Pons (tissue), 1 donor: ENCODE measurements at regions not wholly inside any gene's neighbourhood (a gene's known extent, or its start where the extent isn't known, plus 50 kb on each side); places are given as distances from the start of the nearest gene placed in this dataset.
"Not testable (repeated sequence)": the region's sequence is repeated elsewhere in the genome, so short reads cannot be mapped to it uniquely, and the experiment has no call there.

Experiments
- DNase-seq: peaks from one replicate; pipeline ENCODE4 v3.0.0-alpha.2; 2016; ENCODE audit warnings: low spot score

DNA sequence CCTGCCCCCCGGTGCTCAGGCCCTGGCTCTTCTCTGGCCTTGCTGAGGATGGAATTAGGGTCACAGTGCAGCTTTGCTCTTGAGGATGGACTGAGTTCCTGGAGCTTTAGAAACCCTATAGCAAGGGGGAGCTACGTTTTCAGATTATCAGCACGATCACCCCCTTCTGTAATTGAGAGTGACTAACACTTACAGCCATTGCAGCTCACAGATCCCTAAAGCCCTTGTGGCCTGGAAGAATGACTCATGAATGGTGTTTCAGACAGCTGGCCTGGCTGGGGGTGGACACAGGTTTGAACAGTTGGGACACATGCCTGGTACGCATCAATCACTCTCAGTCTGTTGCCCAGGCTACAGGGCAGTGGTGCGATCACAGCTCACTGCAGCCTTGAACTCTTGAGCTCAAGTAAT, 79.7 kb upstream of the IGFBP5 start:
- DNase-seq: no peak

DNA sequence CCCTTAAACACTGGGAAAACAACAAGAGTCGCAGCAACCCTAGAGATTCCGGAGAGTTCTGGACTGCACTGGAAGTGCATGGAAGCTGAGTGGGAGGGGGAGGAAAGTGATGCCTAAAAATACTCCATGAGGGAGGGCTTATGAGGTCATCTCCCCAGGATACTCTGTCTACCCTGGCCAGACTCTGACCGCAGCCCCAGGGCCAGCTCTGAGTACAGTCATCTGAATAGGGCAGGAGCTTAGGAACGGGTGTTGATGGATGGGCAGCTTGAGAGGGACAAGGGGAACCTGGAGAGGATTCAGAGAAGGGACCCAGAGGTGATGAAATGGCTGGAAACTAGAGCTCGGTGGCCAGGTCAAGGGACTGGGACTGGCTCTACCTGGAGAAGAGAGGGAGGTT, 79.3 kb upstream of the IGFBP5 start:
- DNase-seq: no peak

DNA sequence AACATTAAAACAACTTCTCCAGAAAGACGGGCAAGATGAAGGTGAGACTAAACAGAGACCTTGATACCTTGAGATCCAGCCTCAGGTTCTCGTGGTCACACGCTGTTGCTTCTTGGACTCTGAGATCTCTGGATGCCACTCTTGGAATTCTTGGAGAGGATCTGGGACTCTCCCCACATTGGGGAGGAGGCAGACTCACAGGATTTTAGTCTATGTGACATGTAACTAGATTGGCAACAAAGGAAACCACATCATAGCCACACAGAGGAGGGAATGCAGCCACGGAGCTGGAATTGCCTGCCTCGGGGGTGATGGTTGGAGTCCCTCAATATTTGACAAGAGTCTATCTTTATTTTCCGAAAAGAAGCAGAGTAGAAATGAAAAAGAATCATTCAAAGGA, 78.8 kb upstream of the IGFBP5 start:
- DNase-seq: no peak

DNA sequence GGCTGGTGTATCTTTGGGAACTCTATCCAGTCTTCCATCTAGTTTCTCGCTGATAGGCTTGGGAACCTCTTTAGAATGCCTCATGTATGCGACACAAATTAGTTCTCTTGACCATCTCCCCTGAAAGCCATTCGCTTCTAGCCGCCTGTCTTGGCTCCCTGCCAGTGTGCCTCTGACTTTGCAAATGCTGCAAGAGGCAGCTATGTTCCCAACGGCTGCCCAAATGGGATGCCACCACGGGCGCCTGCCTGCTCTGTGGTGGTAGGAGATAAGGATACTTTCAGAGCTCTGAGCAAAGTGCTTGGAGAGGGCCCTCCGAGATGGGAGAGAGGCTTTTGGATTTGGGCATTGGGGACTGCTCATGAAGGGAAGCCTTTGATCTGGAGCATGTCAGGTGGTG, 77.7 kb upstream of the IGFBP5 start:
- no peak for DNase-seq

DNA sequence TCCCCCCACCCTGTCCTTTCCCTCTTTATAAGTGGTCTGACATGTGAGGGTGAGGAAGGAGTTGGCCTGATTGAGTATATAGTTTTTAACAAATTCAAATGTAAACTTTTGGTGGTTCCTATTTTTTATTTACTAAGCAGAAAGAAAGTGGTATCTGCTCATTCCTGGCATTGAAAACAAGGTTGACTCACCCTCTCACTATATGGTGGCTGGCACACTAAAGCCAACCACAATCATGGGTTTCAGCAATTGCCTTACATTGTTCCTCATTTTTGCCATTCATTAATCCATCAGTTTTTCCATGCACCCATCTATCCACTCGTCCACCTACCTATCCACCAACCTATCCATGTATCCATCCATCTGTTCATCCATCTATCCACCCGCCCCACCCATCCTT, 75.4 kb upstream of the IGFBP5 start:
- no peak for DNase-seq

DNA sequence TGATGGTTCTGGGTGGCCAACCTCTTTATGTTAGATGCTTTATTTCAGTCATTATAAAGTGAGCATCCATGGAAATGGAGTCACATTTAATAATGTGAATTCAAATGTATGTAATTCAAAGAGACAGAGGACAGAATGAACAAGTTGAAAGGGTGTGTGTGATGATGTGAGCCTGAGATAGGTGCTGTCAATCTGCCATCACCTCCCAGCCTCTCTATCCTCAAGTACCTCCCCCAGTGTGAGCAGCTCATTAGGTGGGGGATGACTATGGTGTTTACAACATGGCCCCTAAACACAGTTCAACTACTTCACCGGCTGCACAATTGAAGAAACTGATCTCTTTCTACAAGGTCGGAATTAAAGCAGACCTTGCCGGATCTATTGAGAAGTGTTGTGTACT, 74.7 kb upstream of the IGFBP5 start:
- no peak for DNase-seq

DNA sequence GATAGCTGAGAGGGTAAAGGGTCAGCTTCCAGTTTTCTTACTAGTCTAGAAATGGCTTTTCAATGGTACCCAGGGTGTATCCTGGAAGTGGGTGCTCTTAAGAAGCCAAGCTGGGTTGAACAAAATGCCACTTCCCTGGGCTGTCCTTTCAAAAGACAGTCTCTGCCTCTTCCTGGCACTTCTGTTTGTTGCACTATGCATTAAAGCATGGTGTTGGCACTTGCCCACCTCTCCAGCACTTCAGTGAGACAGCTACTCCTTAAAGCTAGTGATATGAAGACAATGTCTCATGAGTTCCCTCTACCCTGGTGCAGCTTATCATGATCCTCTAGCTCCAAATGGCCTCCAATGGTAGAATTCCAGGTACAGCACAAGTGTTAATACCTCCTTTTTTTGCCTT, 74.3 kb upstream of the IGFBP5 start:
- DNase-seq: no peak

DNA sequence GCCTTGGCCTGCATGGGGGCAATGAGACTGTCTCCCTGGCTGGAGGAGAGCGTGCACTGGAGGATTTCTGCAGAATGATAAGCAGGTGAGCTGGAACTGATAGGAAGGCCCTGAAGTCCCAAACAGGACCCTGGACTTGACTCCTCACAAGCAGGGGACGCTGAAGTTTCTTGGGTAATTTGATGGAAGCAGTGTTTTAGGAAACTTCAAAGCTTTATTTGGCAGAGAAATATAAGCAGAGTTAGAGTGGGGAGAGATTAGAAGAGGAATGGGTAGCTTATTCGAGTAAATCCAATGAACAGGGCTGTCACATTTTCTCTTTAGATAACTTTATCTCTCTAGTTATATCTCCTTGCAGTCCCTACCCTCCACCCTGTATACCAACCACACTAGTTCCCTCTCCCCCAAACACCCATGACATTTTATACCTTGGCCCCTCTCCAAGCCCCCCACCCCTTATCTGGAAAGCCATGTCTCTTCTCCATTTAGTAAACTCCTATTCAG, 73.6 kb upstream of the IGFBP5 start:
- no peak for DNase-seq

DNA sequence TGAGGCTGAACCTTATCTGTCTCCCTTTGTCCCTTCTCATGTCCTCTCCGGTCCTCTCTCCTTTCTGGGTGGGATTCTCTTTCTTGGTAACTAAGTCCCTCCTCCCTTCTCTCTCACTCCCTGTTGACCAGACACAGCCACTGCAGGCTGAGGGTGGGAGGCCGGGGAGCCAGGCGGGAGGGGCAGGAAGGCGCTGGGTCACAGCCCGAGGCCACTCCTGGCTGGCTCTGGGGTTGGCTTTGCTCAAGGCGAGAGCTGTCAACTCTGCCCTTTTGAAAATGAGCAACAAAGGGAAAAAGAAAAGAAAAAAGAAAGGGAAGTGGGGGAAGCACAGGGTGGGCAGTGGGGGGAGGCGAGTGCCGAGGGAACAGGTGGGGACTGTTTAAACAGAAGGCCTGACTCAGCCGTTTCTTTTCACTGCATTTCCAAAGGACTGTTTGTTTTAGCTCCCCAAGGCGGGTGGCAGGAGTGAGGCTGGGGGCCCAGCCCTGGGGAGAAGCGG, 70.5 kb upstream of the IGFBP5 start:
- no peak for DNase-seq

DNA sequence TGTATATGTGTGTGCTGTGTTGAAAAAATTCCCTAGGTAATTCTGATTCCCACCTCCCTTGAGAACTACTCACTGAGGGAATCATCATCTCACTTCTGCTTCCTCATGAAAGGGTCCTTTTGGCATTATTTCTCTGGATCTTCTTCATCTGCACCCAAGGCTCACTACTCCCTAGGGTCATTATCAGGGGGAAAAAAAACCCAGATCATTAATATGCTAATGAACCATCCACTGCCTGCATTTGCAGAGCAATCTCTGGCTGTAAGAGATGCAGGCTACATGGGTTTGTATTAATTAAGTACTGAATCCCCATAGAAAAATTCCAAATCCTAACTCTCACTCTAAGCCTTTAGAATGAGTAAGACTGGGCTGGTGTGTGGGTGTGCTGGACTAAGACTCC, 68.0 kb upstream of the IGFBP5 start:
- no peak for DNase-seq

DNA sequence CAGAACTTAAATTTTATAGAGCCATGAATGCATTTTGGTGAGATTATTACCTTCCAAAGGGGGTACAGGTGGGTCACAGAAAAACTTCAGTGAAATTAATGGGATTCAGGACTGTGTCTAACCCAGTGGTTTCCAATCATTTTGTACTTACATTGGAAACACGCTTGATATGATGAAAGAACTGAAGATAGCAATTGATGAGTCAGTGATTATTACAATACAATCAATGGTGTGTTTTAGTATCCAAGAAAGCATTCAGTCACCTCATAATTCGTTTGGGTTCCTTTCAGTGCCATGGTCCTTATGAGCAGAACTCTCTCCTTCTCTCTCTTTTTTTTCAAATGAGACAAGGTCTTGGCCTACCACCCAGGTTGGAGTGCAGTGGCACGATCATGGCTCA, 66.5 kb upstream of the IGFBP5 start:
- DNase-seq: no peak

DNA sequence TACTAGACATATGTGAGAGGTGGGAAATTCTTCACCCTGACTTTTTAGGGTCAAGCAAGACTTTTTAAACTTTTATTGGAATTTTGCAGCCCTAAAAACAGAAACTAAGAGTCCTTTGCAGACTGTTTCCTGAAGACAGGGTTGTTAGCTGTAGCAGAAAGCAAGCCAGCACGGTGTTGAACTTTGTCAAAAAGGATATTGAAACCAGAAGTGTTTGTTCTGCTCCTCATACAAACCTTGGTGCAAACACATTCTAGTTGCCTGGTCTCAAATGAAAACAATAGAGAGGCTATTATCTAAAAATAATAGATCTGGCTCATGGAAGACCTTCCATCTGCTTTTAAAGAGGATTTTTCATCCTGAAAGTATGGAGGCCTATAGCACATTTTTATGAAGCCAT, 65.8 kb upstream of the IGFBP5 start:
- no peak for DNase-seq

DNA sequence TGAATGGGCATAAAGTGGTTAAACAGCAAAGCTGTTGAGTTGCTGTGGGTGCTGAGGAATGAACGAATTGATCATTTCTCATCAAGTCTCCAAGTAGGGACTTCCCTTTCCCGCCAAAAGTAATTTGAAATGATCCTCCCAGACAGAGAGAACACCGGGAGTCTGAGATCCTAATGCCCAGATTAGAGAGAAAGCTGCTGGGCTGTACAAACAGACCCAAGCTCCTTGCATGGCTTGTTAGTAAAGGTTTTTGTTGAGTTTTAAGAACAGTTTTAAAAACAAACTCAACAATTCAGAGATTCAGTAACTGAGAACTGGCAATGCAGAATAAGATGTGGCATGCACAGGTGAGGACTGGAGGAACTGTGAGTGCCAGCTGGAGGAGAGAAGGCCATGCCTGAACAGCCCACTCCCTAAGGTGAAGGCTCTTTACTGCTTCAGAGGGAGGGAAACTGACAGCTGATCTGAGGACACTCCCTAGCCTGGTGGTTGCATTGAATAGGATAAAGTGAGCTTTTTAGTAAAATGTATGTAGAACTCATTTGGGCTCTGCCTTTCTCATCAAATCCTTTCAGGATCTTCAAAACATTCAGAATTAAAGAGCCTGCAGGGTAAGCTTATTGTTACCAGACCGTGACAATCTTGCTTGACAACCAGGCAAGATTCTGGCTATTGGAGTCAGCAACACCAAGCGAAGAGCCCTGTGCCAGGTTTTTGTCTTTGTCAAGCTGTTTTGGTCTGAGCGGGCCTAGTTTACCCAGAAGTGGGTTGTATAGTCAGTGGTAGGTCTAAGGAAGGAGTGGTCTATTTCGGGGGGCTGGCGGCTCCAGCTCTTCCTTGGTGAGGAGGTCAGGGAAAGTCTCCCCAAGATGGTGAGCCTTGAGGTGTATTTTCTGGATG, 63.2 kb upstream of the IGFBP5 start:
- DNase-seq: no peak

DNA sequence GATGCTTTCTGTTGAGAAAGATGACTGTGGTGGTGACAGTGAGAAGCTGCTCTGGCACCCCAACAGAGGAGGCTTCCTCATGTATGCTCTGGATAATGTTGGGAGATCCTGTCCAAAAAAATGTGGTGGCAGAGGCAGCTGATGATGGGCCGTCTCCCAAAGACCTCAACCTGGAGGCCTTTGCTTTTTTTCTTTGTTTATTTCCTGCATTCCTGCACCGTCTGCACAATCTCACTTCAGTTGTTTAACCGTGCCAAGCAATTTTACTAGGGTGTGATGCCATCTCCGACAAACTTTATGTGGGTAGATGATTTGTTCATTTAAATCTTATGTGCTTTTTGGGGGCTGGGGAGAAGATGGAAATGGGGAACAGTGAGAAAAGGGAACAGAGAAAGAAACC, 62.2 kb upstream of the IGFBP5 start:
- DNase-seq: no peak

DNA sequence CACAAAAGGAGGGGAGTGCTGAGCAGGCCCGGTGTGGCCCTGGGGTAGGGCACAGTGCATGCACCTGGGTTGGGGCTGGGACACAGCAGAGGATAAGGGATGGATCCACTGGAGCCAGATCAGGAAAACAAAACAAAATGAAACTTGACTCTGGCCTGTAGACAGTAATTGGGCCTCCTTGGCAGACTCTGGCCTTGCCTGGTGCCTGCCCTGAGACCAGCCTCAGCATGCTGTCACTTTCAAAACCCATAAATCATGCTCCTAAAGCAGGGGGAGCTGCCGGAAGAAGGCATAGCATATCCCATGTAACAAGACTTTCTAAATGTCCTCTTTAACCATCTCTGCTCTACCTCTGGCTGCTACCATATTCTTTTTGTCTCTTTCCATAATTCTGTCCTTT, 61.1 kb upstream of the IGFBP5 start:
- no peak for DNase-seq

DNA sequence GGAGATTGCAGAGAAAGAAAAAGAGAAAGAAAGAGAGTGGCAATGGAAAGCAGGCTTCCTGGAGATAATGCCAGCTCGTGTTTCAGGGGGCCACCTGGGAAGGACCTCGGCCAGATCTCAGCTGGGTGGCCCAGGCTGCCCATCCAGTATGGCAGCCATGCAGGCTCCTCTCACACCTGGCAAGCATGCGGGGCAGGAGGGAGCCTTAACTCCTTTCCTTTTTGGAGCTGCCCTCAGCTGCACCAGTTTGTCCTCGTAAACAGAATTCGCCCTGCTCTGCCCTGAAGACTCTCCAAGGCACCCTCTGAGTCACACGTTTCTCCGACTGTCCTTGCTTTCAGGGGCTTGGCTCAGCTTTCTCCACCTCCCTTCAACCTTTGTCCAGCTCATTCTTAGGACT, 59.5 kb upstream of the IGFBP5 start:
- no peak for DNase-seq

DNA sequence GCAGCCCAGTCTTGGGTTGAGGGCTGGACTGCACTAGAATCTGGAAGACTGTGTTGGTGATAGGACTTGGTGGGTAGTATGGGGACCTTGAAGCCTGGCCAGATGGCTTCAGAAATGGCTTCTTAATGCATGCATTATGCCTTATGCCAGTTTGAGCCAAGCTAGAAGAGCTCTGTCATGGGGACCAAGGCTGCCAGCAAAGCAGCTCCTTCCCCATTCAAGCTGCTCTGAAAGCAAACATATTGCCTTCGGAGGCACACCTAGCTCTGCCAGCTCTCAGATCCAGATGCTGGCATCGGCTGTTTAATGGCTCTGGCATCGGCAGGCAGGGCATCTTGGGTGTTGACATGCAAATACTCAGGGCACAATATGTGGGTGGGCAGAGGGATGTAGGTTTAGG, 59.0 kb upstream of the IGFBP5 start:
- no peak for DNase-seq

DNA sequence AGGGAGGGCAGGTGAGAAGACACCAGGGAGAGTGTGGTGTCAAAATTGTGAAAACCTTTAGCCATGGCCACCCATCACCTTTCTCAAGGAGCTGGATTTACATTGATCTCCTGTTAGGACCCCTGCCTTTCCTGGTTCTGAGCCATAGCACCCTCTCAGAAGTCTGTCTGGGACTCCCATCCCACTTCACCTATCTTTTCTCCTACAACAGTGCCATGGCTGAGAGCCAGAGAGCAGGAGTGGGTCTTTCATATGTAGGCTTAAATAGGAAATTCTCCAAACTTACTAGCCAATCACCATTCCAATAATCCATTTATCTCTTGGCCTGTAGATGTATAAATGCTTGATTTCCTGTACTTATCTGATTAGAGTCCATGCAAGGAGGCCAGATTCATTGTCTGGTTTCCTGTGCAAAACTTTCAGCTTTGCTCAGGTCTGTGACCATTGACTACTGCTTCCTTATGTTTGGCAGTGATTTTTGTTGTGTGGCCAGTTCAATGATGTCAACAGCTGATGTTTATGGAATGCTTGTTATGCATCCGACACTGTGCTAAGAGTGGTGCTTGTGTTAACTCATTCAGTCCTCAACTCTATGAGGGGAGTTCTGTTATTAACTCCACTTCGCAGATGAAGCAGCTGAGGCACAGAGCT, 57.6 kb upstream of the IGFBP5 start:
- DNase-seq: no peak

DNA sequence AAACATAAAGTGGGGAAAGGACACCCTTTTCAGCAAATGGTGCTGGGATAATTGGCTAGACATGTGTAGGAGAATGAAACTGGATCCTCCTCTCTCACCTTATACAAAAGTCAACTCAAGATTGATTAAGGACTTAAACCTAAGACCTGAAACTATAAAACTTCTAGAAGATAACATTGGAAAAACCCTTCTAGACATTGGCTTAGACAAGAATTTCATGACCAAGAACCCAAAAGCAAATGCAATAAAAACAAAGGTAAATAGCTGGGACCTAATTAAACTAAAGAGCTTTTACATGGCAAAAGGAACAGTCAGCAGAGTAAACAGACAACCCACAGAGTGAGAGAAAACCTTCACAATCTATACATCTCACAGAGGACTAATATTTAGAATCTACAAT, 55.4 kb upstream of the IGFBP5 start:
- DNase-seq: not testable (repeated sequence)

DNA sequence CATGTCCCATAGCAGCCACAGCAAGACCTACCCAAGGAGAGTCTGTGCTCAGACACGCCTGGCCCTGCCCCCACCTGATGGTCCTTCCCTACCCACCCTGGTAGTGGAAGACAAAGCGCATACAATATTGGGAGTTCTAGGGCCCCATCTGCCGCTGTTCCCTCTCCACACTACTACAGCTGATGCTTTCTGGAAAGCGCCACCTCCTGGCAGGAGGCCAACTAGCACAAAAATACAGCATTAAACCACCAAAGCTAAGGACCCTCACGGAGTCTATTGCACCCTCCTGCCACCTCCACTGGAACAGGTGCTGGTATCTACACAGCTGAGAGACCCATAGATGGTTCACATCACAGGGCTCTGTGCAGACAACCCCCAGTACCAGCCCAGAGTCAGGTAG, 50.9 kb upstream of the IGFBP5 start:
- not testable (repeated sequence) for DNase-seq

DNA sequence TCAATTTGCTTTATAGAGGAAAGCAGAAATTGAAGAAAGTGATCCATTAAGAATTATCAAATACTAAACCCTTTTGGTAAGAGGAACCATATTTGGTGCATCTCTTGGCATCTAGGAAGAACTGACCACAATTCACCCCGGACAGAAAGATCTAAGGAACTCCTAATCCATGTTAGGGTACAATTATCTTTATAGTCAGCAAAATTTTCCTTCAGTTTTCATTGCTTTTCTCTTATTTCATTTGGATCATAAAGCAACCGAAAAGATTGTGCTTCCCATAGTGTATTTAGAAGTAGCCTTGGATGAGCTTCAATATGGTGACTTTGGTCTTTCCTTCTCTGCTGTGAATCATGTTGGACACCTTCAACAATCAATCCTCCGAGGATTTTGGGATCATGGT, 50.1 kb upstream of the IGFBP5 start:
- DNase-seq: no peak
